GM12872 (cell line): ENCODE measurements at regions not wholly inside any gene's neighbourhood (a gene's known extent, or its start where the extent isn't known, plus 50 kb on each side); places are given as distances from the start of the nearest gene placed in this dataset.

Source experiments
- TF ChIP-seq, protein P1 (sequence below): IDR thresholded peaks from 3 replicates; pipeline ENCODE4 v1.5.1; 2011; ENCODE audit warnings: low read depth, mild to moderate bottlenecking, low read length, moderate library complexity; ENCODE audit not compliant: insufficient read depth

DNA sequence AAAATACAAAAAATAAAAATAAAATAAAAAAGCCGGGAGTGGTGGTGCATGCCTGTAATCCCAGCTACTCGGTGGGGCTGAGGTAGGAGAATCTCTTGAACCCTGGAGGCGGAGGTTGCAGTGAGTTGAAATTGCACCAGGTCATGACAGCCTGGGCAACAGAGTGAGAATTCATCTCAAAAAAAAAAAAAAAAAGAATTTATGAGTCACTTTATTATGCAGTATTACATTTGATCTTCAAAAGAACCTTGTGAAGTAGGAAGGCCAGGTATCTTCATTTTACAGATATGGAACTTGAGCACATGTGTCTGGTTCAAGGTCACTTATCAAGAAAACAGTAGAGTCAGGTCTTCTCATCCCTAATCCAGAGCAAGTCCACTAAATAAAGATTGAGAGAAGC, 459.4 kb upstream of the HNRNPA3 start:
- TF ChIP-seq, protein P1, sequence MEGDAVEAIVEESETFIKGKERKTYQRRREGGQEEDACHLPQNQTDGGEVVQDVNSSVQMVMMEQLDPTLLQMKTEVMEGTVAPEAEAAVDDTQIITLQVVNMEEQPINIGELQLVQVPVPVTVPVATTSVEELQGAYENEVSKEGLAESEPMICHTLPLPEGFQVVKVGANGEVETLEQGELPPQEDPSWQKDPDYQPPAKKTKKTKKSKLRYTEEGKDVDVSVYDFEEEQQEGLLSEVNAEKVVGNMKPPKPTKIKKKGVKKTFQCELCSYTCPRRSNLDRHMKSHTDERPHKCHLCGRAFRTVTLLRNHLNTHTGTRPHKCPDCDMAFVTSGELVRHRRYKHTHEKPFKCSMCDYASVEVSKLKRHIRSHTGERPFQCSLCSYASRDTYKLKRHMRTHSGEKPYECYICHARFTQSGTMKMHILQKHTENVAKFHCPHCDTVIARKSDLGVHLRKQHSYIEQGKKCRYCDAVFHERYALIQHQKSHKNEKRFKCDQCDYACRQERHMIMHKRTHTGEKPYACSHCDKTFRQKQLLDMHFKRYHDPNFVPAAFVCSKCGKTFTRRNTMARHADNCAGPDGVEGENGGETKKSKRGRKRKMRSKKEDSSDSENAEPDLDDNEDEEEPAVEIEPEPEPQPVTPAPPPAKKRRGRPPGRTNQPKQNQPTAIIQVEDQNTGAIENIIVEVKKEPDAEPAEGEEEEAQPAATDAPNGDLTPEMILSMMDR, result no peak

DNA sequence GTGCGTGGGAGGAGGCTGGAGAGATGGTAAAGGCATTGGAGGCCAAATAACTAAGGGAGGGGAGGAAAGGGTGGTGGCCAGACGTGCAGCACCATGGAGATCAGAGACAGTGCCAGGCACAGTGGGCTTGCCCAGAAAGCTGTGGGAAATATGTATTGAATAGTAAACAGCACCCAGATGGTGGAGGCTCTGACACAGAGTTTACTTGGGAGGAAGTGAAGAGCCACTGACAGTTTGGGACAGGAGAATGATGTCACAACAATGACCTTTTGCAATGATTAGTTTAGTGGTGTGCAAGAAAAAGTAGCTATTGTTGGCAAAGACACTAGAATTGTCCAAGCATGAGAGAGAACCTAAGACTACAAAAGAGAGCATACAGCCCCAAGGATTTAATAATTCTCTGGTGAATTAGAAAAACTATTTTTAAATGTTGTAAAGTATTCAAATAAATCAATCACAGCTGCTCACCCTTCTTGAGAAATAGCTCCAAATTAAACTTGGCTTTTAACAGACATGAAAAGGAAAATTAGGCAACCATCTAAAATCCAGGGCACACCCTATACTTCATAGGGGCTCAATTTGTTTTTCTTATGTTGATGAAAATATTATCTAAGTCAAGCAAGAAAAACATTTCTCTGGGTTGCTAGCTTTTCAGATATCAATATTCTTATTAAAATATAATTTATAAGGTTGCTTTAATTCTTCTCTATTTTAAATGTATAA, 458.7 kb upstream of the HNRNPA3 start:
- TF ChIP-seq, protein P1, result no peak

DNA sequence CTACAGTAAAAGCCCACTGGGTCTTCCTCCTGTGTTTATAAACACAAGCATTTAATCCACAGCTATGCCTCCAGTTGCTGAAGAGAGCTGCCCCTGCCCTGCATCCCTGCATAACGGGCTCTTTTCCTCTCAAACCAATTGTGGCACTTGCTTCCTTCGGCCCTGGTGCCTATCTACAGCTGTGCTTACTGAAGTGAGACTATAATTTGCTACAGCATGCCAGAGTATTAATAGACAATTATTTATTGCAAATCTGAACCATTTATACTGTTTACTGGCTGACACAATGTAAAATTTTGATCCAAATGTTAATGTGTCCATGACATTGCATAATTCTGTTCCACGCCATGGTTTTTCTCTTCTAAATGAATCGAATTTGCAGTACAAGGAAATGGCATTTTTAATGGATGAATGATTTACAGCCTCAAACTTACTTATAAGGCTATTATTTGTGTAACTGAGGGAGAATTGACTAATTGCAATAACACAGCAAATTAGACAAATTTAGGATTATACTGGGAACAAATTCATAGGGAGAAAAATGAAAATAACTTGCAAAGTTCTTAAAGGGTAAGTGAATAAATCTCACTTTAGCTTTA, 457.0 kb upstream of the HNRNPA3 start:
- TF ChIP-seq, protein P1, result no peak

DNA sequence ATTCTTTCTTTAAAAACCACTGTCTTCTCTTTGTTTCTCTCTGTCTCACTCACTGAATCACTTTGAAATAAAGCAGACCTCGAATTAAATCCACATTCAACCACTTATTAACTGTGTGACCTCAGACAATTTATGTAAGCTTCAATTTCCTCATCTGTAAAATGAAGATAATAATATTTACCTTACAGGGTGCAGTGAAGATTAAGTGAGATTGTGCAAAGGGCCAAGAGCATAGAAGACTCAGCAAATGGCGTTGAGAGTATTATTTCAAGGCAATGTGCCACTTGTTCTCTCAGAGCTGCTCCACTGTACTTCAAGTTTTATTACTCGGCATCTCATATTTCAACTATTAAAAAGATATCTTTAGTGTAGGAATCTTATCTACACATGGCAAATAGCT, 454.2 kb upstream of the HNRNPA3 start:
- TF ChIP-seq, protein P1, result no peak

DNA sequence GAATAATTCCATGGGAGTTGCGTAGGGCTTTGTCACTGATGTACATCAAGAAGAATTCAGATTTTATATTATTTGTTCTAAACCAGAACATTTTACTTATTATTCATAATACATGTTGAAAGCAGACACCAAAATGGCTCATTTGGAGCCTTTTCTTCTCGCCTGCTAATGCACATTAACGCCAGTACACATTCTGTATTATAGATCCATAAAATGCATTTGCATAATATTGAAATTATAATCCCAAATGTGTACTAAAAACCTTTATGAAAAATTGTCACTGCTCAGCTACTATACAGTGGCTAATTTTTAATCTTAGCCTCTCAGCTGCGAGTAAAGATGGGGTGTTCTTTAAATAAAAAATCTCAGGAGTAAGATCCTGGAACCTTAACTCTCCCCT, 452.2 kb upstream of the HNRNPA3 start:
- TF ChIP-seq, protein P1, result no peak

DNA sequence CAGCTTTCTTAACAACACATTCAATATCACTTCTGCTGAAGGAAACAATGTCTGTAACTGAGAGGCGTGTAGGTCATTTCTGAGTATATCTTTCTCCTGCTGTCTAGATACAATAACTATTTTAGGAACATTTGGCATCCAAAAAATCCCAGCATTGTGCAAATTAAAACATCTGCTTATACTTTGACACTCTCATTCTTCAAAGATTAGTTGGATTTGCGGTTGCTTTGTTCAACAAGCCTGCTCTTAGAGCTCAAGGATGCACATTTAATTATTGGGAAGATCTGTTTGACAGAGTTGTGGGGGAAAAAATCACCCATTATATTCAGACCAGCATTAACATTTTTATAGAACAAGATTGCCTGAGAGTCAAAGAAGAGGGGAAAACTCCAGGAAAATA, 449.5 kb upstream of the HNRNPA3 start:
- TF ChIP-seq, protein P1, result no peak

DNA sequence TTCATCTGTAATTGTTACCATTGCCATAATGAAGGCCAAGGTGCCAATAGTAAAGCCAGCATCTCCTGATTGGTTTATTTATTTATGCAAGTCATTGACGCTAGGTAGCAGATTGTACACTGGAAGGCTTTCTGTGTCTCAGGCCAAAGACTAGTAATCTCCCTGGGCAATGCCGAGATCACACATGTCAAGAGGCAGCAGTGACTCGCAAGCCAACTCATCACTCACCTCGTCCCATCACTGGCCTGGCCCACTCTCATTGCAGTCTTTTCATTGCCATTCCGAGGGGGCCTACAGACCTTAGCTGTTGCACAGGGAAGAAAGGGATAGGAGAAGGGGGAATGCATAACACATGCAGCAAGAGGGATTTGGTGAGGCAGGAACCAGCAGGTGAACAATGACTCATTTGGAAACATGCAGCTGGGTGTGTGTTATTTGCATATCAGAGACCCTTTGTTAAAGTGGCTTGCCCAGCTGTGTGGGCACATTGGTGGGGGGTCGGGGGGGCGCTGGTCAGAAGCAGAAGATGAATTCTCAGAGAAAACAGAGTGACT, 448.7 kb upstream of the HNRNPA3 start:
- TF ChIP-seq, protein P1, result no peak
